IPS DF 6.9 (cell line): ENCODE measurements at regions not wholly inside any gene's neighbourhood (a gene's known extent, or its start where the extent isn't known, plus 50 kb on each side); places are given as distances from the start of the nearest gene placed in this dataset.

Experiments used
- DNase-seq: peaks from one replicate; pipeline ENCODE4 v3.0.0-alpha.2; 2013; ENCODE audit warnings: low read depth, low spot score
- H3K27ac ChIP-seq: one replicate; pipeline ENCODE4 v1.5.1; 2013; ENCODE audit warnings: low read length, control low read depth
- H3K27me3 ChIP-seq: 2 replicates; pipeline ENCODE4 v1.6.1; 2013; ENCODE audit warnings: mild to moderate bottlenecking, low read length; ENCODE audit not compliant: control insufficient read depth, insufficient read depth
- H3K36me3 ChIP-seq: 2 replicates; pipeline ENCODE4 v1.6.1; 2013; ENCODE audit warnings: low read length; ENCODE audit not compliant: control insufficient read depth, insufficient read depth
- H3K4me1 ChIP-seq: 2 replicates; pipeline ENCODE4 v1.6.1; 2013; ENCODE audit warnings: low read length; ENCODE audit not compliant: control insufficient read depth, insufficient read depth
- H3K4me3 ChIP-seq: 2 replicates; pipeline ENCODE4 v1.5.1; 2013; ENCODE audit warnings: mild to moderate bottlenecking, low read length
- H3K9me3 ChIP-seq: 2 replicates; pipeline ENCODE4 v1.6.1; 2013; ENCODE audit warnings: low read length, inconsistent platforms; ENCODE audit not compliant: control insufficient read depth, insufficient read depth
- WGBS: extraction: QIAGEN DNeasy Blood & Tissue Kit; methylation state at CpG from one replicate; pipeline ENCODE4 v1.1.7; 2013; ENCODE audit warnings: mixed read lengths, missing lambda C conversion rate; ENCODE audit not compliant: insufficient read length, insufficient coverage; 5-methylcytosine and 5-hydroxymethylcytosine counted together

GRCh38 chr17:22492331-22492730, 800.0 kb downstream of the KCNJ18 start:
- H3K4me1 ChIP-seq: no peaks in the 10 kb centered on the region
- H3K4me3 ChIP-seq: no peak overlapping the region
- H3K9me3 ChIP-seq: peaks cover 14% of the 10 kb centered on the region
- no peaks in the 10 kb centered on the region for H3K27me3 ChIP-seq
- no peaks in the 10 kb centered on the region for H3K36me3 ChIP-seq
- H3K27ac ChIP-seq: no peak overlapping the region
- WGBS: no CpG with 5 or more reads among the region's 4 CpGs
- no peak for DNase-seq

GRCh38 chr17:22496450-22496849, 804.1 kb downstream of the KCNJ18 start:
- no peaks in the 10 kb centered on the region for H3K4me1 ChIP-seq
- DNase-seq: no peak
- H3K27ac ChIP-seq: no peak overlapping the region
- WGBS: no CpG with 5 or more reads among the region's 5 CpGs
- no peak overlapping the region for H3K4me3 ChIP-seq
- H3K36me3 ChIP-seq: no peaks in the 10 kb centered on the region
- H3K27me3 ChIP-seq: no peaks in the 10 kb centered on the region
- H3K9me3 ChIP-seq: peaks cover 10% of the 10 kb centered on the region

GRCh38 chr17:22503322-22503899, 811.1 kb downstream of the KCNJ18 start:
- H3K4me1 ChIP-seq: no peaks in the 10 kb centered on the region
- no peak overlapping the region for H3K4me3 ChIP-seq
- no peaks in the 10 kb centered on the region for H3K36me3 ChIP-seq
- no peaks in the 10 kb centered on the region for H3K27me3 ChIP-seq
- H3K9me3 ChIP-seq: peaks cover 15% of the 10 kb centered on the region
- no CpG with 5 or more reads among the region's 5 CpGs for WGBS
- no peak overlapping the region for H3K27ac ChIP-seq
- no peak for DNase-seq

GRCh38 chr17:22505660-22506059, 813.3 kb downstream of the KCNJ18 start:
- peaks cover 15% of the 10 kb centered on the region for H3K9me3 ChIP-seq
- H3K4me3 ChIP-seq: no peak overlapping the region
- H3K36me3 ChIP-seq: no peaks in the 10 kb centered on the region
- H3K4me1 ChIP-seq: no peaks in the 10 kb centered on the region
- no CpG with 5 or more reads among the region's 10 CpGs for WGBS
- DNase-seq: no peak
- no peak overlapping the region for H3K27ac ChIP-seq
- no peaks in the 10 kb centered on the region for H3K27me3 ChIP-seq

- Histone ChIP-seq H3K4me3 (no peak overlapping the region), H3K4me1 (no peaks in the 10 kb centered on the region), H3K36me3 (no peaks in the 10 kb centered on the region), H3K9me3 (peaks cover 15% of the 10 kb centered on the region), H3K27ac (no peak overlapping the region), H3K27me3 (no peaks in the 10 kb centered on the region)
- no CpG with 5 or more reads among the region's 23 CpGs for WGBS
- no peak for DNase-seq
Observed at GRCh38 chr17:22506231-22506630, 813.9 kb downstream of the KCNJ18 start.

- no peaks in the 10 kb centered on the region for H3K27me3 ChIP-seq
- WGBS: no CpG with 5 or more reads among the region's 7 CpGs
- no peak overlapping the region for H3K4me3 ChIP-seq
- peaks cover 17% of the 10 kb centered on the region for H3K9me3 ChIP-seq
- no peaks in the 10 kb centered on the region for H3K4me1 ChIP-seq
- no peak for DNase-seq
- H3K36me3 ChIP-seq: no peaks in the 10 kb centered on the region
- no peak overlapping the region for H3K27ac ChIP-seq
Observed at GRCh38 chr17:22506861-22507260, 814.5 kb downstream of the KCNJ18 start.

GRCh38 chr17:22507823-22508222, 815.5 kb downstream of the KCNJ18 start:
- WGBS: no CpG with 5 or more reads among the region's 5 CpGs
- Histone ChIP-seq H3K36me3 (no peaks in the 10 kb centered on the region), H3K27ac (no peak overlapping the region), H3K27me3 (no peaks in the 10 kb centered on the region), H3K9me3 (peaks cover 13% of the 10 kb centered on the region), H3K4me3 (no peak overlapping the region), H3K4me1 (no peaks in the 10 kb centered on the region)
- no peak for DNase-seq

GRCh38 chr17:22510504-22510903, 818.2 kb downstream of the KCNJ18 start:
- H3K4me1 ChIP-seq: no peaks in the 10 kb centered on the region
- no peak overlapping the region for H3K27ac ChIP-seq
- H3K4me3 ChIP-seq: no peak overlapping the region
- DNase-seq: no peak
- H3K27me3 ChIP-seq: no peaks in the 10 kb centered on the region
- H3K36me3 ChIP-seq: no peaks in the 10 kb centered on the region
- WGBS: no CpG with 5 or more reads among the region's 7 CpGs
- H3K9me3 ChIP-seq: peaks cover 11% of the 10 kb centered on the region

- H3K36me3 ChIP-seq: no peaks in the 10 kb centered on the region
- H3K9me3 ChIP-seq: peaks cover 11% of the 10 kb centered on the region
- no peak for DNase-seq
- H3K27me3 ChIP-seq: no peaks in the 10 kb centered on the region
- no CpG with 5 or more reads among the region's 1 CpG for WGBS
- H3K4me1 ChIP-seq: no peaks in the 10 kb centered on the region
- H3K4me3 ChIP-seq: no peak overlapping the region
- H3K27ac ChIP-seq: no peak overlapping the region
Observed at GRCh38 chr17:22511431-22511830, 819.1 kb downstream of the KCNJ18 start.

- WGBS: no CpG with 5 or more reads among the region's 3 CpGs
- Histone ChIP-seq H3K4me1 (no peaks in the 10 kb centered on the region), H3K27me3 (no peaks in the 10 kb centered on the region), H3K36me3 (no peaks in the 10 kb centered on the region), H3K9me3 (peaks cover 13% of the 10 kb centered on the region), H3K4me3 (no peak overlapping the region), H3K27ac (no peak overlapping the region)
- no peak for DNase-seq
Observed at GRCh38 chr17:22512057-22512456, 819.7 kb downstream of the KCNJ18 start.

GRCh38 chr17:22512506-22512905, 820.2 kb downstream of the KCNJ18 start:
- WGBS: no CpG with 5 or more reads among the region's 6 CpGs

More at GRCh38 chr17:22512506-22512905, 820.2 kb downstream of the KCNJ18 start:
- DNase-seq: no peak
- peaks cover 11% of the 10 kb centered on the region for H3K9me3 ChIP-seq
- no peaks in the 10 kb centered on the region for H3K36me3 ChIP-seq
- no peaks in the 10 kb centered on the region for H3K4me1 ChIP-seq
- H3K27ac ChIP-seq: no peak overlapping the region
- no peaks in the 10 kb centered on the region for H3K27me3 ChIP-seq
- H3K4me3 ChIP-seq: no peak overlapping the region
